Hindlimb muscle (tissue), 1 donor: ENCODE measurements at regions not wholly inside any gene's neighbourhood (a gene's known extent, or its start where the extent isn't known, plus 50 kb on each side); places are given as distances from the start of the nearest gene placed in this dataset.
A peak's percentile ranks its signal among the peaks of the same experiment; 100 is the strongest.

Experiments used
- DNase-seq: peaks from one replicate; pipeline ENCODE4 v3.0.0-alpha.2; 2013

- no peak for DNase-seq
Observed at GRCh38 chr22:47580121-47580520, 817.7 kb downstream of the TBC1D22A start.

GRCh38 chr22:47576908-47577307 is 814.5 kb downstream of the TBC1D22A start:
- no peak for DNase-seq

- DNase-seq: no peak
Observed at GRCh38 chr22:47575291-47575690, 812.8 kb downstream of the TBC1D22A start.

GRCh38 chr22:47574556-47574955 is 812.1 kb downstream of the TBC1D22A start:
- no peak for DNase-seq

GRCh38 chr22:47573141-47573540 is 810.7 kb downstream of the TBC1D22A start:
- peak; percentile 33 for DNase-seq

GRCh38 chr22:47572443-47572842 is 810.0 kb downstream of the TBC1D22A start:
- no peak for DNase-seq

GRCh38 chr22:47571616-47572015 is 809.2 kb downstream of the TBC1D22A start:
- no peak for DNase-seq

GRCh38 chr22:47570851-47571250 is 808.4 kb downstream of the TBC1D22A start:
- no peak for DNase-seq

GRCh38 chr22:47570300-47570685 is 807.8 kb downstream of the TBC1D22A start:
- no peak for DNase-seq

GRCh38 chr22:47569389-47570299 is 807.2 kb downstream of the TBC1D22A start:
- no peak for DNase-seq

- DNase-seq: no peak
Observed at GRCh38 chr22:47568700-47569099, 806.2 kb downstream of the TBC1D22A start.

GRCh38 chr22:47567126-47568090 is 805.0 kb downstream of the TBC1D22A start:
- DNase-seq: no peak

GRCh38 chr22:47566491-47566890 is 804.0 kb downstream of the TBC1D22A start:
- no peak for DNase-seq

GRCh38 chr22:47565607-47566006 is 803.2 kb downstream of the TBC1D22A start:
- no peak for DNase-seq

GRCh38 chr22:47564651-47565434 is 802.4 kb downstream of the TBC1D22A start:
- DNase-seq: peak; percentile 56

- DNase-seq: no peak
Observed at GRCh38 chr22:47564158-47564450, 801.7 kb downstream of the TBC1D22A start.

- DNase-seq: no peak
Observed at GRCh38 chr22:47563406-47564157, 801.1 kb downstream of the TBC1D22A start.

GRCh38 chr22:47561766-47562165 is 799.3 kb downstream of the TBC1D22A start:
- DNase-seq: no peak

- DNase-seq: no peak
Observed at GRCh38 chr22:47561115-47561675, 798.7 kb downstream of the TBC1D22A start.

GRCh38 chr22:47558828-47559700 is 796.6 kb downstream of the TBC1D22A start:
- no peak for DNase-seq

- no peak for DNase-seq
Observed at GRCh38 chr22:47556473-47556872, 794.0 kb downstream of the TBC1D22A start.
